Vagina (tissue), 2 donors: ENCODE measurements at regions not wholly inside any gene's neighbourhood (a gene's known extent, or its start where the extent isn't known, plus 50 kb on each side); places are given as distances from the start of the nearest gene placed in this dataset.

Source experiments
- DNase-seq, 2 donors: peaks; one replicate each; pipeline ENCODE4 v3.0.0-alpha.2; 2017; ENCODE audit errors: extremely low spot score in 2 of 2
- H3K27ac ChIP-seq: fragments of 200-600 bp; sonication (generic); one replicate; pipeline ENCODE4 v1.5.1; 2019
- H3K27me3 ChIP-seq: fragments of 200-600 bp; sonication (generic); one replicate; pipeline ENCODE4 v1.5.1; 2019
- H3K36me3 ChIP-seq, 2 donors: fragments of 200-600 bp; sonication (generic); one replicate each; pipeline ENCODE4 v1.5.1; 2017 to 2019
- H3K4me1 ChIP-seq: fragments of 200-600 bp; sonication (generic); one replicate; pipeline ENCODE4 v1.5.1; 2019
- H3K4me3 ChIP-seq, 2 donors: fragments of 200-600 bp; sonication (generic); 1 replicate in 1 of 2; 2 replicates in 1 of 2; pipeline ENCODE4 v1.5.1; 2016 to 2019
- H3K9me3 ChIP-seq: fragments of 200-600 bp; sonication (generic); one replicate; pipeline ENCODE4 v1.5.1; 2019
- POLR2A ChIP-seq, 2 donors: fragments of 450-650 bp; IDR thresholded peaks; one replicate each; pipeline ENCODE4 v1.6.1; 2017; ENCODE audit warnings: antibody characterized with exemption in 2 of 2, mild to moderate bottlenecking in 2 of 2, moderate library complexity in 2 of 2
- POLR2AphosphoS5 ChIP-seq, 2 donors: sonication (generic); formaldehyde crosslinking; IDR thresholded peaks; one replicate each; pipeline ENCODE4 v1.9.0; 2017; ENCODE audit warnings: antibody characterized with exemption in 2 of 2, mild to moderate bottlenecking in 2 of 2, low read depth in 1 of 2; ENCODE audit not compliant: insufficient read depth in 1 of 2
- intact Hi-C: fragments of 100-400 bp; cut with DNase I; formaldehyde crosslinking; loops from one replicate; pipeline ENCODE4 v1.15.1; 2023
- TF ChIP-seq, protein P1 (sequence below), 3 experiments: fragments of 450-650 bp in 2 of 3; fragments of 200-600 bp in 1 of 3; sonication (generic) in 1 of 3; IDR thresholded peaks; one replicate each; pipeline ENCODE4 v1.5.1; 2017 to 2019; ENCODE audit warnings: antibody characterized with exemption in 3 of 3, mild to moderate bottlenecking in 2 of 3, moderate library complexity in 2 of 3

DNA sequence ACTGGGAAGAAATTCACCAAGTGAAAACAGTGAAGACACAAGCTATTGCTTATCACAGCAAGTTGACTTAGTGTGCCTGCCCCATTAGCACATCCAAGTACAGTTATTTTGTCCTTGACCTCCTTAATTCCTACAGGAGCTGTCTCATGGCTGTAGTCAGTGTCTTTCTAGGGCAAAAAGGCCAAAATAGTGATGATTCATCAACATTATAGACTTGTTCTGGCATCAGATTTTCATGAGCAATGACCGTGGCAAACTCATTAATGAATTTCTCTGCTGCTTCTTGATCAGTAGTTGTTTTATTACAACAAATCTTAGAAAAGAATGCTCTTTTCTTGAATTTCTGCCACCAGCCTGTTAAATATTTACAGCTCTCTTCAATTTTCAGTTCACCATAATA lies 1169.3 kb upstream of the DDX18 start:
- no peak for TF ChIP-seq POLR2A (IDR thresholded peaks at IDR 0.05)
- TF ChIP-seq, protein P1, sequence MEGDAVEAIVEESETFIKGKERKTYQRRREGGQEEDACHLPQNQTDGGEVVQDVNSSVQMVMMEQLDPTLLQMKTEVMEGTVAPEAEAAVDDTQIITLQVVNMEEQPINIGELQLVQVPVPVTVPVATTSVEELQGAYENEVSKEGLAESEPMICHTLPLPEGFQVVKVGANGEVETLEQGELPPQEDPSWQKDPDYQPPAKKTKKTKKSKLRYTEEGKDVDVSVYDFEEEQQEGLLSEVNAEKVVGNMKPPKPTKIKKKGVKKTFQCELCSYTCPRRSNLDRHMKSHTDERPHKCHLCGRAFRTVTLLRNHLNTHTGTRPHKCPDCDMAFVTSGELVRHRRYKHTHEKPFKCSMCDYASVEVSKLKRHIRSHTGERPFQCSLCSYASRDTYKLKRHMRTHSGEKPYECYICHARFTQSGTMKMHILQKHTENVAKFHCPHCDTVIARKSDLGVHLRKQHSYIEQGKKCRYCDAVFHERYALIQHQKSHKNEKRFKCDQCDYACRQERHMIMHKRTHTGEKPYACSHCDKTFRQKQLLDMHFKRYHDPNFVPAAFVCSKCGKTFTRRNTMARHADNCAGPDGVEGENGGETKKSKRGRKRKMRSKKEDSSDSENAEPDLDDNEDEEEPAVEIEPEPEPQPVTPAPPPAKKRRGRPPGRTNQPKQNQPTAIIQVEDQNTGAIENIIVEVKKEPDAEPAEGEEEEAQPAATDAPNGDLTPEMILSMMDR (IDR thresholded peaks at IDR 0.05) = no peak
- no peak for TF ChIP-seq POLR2AphosphoS5 (IDR thresholded peaks at IDR 0.05; ENCODE audit: insufficient read depth in 1 of 2, low read depth in 1 of 2)
- no peak overlapping the region for H3K27ac ChIP-seq
- H3K4me3 ChIP-seq = no peak overlapping the region
- no peaks in the 10 kb centered on the region for H3K36me3 ChIP-seq
- no peaks in the 10 kb centered on the region for H3K4me1 ChIP-seq
- intact Hi-C loops = no loop called here
- H3K27me3 ChIP-seq = no peaks in the 10 kb centered on the region
- no peak for DNase-seq
- no peaks in the 10 kb centered on the region for H3K9me3 ChIP-seq

DNA sequence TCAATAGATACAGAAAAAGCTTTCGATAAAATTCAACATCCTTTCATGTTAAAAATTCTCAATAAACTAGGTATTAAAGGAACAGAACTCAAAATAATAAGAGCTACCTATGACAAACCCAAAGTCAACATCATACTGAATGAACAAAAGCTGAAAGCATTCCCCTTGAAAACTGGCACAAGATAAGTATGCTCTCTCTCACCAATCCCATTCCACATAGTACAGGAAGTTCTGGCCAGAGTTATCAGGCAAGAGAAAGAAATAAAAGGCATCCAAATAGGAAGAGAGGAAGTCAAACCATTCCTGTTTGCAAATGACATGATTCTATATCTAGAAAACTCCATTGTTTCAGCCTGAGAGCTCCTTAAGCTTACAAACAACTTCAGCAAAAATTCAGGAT lies 1145.8 kb upstream of the DDX18 start:
- H3K4me3 ChIP-seq = no peak overlapping the region
- H3K9me3 ChIP-seq = no peaks in the 10 kb centered on the region
- intact Hi-C loops = no loop called here
- H3K36me3 ChIP-seq = no peaks in the 10 kb centered on the region
- no peak for TF ChIP-seq POLR2AphosphoS5 (IDR thresholded peaks at IDR 0.05; ENCODE audit: insufficient read depth in 1 of 2, low read depth in 1 of 2)
- no peak for TF ChIP-seq POLR2A (IDR thresholded peaks at IDR 0.05)
- TF ChIP-seq, protein P1 (IDR thresholded peaks at IDR 0.05) = no peak
- no peak for DNase-seq
- H3K4me1 ChIP-seq = no peaks in the 10 kb centered on the region
- H3K27me3 ChIP-seq = no peaks in the 10 kb centered on the region
- no peak overlapping the region for H3K27ac ChIP-seq

DNA sequence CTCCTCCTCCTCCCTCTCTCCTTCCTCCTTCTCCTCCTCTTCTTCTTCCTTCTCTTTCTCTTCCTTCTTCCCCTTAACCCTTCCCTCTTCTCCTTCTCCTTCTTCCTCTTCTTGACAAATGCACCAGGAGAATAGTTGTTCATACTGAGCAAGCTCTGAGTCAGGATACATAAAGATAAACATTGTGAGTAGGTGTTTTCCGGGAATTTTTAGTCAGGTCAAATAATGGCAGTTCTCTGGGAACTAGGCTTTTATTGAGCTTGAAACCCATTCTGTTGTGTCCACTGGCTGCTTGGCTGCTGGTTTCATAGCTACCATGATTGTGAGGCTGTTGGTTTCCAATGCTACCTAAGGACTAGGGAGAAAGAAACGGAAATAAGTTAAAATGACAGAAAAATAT lies 1144.7 kb upstream of the DDX18 start:
- H3K4me1 ChIP-seq = no peaks in the 10 kb centered on the region
- H3K27ac ChIP-seq = no peak overlapping the region
- H3K27me3 ChIP-seq = no peaks in the 10 kb centered on the region
- H3K36me3 ChIP-seq = no peaks in the 10 kb centered on the region
- no peak overlapping the region for H3K4me3 ChIP-seq
- no peaks in the 10 kb centered on the region for H3K9me3 ChIP-seq
- TF ChIP-seq, protein P1 (IDR thresholded peaks at IDR 0.05) = no peak
- TF ChIP-seq POLR2A (IDR thresholded peaks at IDR 0.05) (no peak), POLR2AphosphoS5 (IDR thresholded peaks at IDR 0.05; ENCODE audit: insufficient read depth in 1 of 2, low read depth in 1 of 2) (no peak)
- no peak for DNase-seq
- intact Hi-C loops = no loop called here

DNA sequence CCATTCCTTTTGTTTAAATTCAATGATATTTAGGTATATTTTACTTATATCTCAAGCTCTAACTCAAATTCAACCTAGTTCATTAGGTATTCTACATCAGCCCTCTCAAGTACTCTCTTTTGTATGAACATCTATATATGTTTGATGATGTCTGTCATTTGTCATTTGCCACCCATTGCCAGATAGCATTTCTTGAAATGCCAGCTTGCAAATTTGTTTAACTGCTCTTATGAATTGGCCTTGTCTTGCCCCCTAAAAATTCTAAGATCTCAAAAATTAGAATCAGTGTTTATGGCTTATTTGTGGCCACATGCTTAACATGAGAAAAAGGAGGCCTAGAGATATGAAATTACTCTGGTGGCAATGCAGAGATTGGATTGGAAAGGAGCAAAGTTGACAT lies 1140.3 kb upstream of the DDX18 start:
- Histone ChIP-seq H3K27me3 (no peaks in the 10 kb centered on the region), H3K4me1 (no peaks in the 10 kb centered on the region), H3K36me3 (no peaks in the 10 kb centered on the region), H3K4me3 (no peak overlapping the region), H3K27ac (no peak overlapping the region), H3K9me3 (no peaks in the 10 kb centered on the region)
- DNase-seq = no peak
- TF ChIP-seq POLR2AphosphoS5 (IDR thresholded peaks at IDR 0.05; ENCODE audit: insufficient read depth in 1 of 2, low read depth in 1 of 2) = no peak
- TF ChIP-seq, protein P1 (IDR thresholded peaks at IDR 0.05) = no peak
- TF ChIP-seq POLR2A (IDR thresholded peaks at IDR 0.05) = no peak
- intact Hi-C loops = no loop called here

DNA sequence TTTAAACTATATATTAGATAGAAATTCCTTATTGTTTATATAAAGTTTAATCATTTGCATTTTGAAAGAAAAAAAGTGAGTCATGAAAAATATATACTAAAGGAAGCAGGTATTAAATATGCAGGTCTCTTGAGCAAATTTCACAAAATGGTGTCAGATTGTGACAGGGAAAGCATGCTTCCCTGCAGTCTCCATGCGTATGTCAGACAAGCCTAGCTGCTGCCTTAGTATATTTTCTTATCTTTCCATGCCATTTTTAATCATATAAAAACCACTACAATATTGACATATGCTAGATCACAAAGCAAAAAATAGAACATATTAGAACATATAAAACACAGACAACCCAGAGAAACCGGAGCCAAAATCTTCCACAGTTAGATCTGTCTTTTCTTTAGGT lies 1137.7 kb upstream of the DDX18 start:
- Histone ChIP-seq H3K27ac (no peak overlapping the region), H3K27me3 (no peaks in the 10 kb centered on the region), H3K4me1 (no peaks in the 10 kb centered on the region), H3K36me3 (no peaks in the 10 kb centered on the region), H3K4me3 (no peak overlapping the region), H3K9me3 (no peaks in the 10 kb centered on the region)
- TF ChIP-seq POLR2AphosphoS5 (IDR thresholded peaks at IDR 0.05; ENCODE audit: insufficient read depth in 1 of 2, low read depth in 1 of 2) (no peak), POLR2A (IDR thresholded peaks at IDR 0.05) (no peak)
- TF ChIP-seq, protein P1 (IDR thresholded peaks at IDR 0.05) = no peak
- intact Hi-C loops = no loop called here
- no peak for DNase-seq
